Mucosa of descending colon (tissue), 3 donors: ENCODE measurements at regions not wholly inside any gene's neighbourhood (a gene's known extent, or its start where the extent isn't known, plus 50 kb on each side); places are given as distances from the start of the nearest gene placed in this dataset.

ENCODE experiments used
- ATAC-seq: fragments of 200-7000 bp; cut with Tn5 transposase; one replicate; pipeline ENCODE4 v1.9.1; 2020; ENCODE audit warnings: mild to moderate bottlenecking, moderate library complexity
- DNase-seq, 3 donors: peaks; one replicate each; pipeline ENCODE4 v3.0.0-alpha.2; 2020
- H3K36me3 ChIP-seq: fragments of 200-600 bp; one replicate; pipeline ENCODE4 v1.8.0; 2021; ENCODE audit warnings: low read depth, mild to moderate bottlenecking
- H3K4me1 ChIP-seq: fragments of 200-600 bp; one replicate; pipeline ENCODE4 v1.8.0; 2021; ENCODE audit warnings: low read depth, mild to moderate bottlenecking
- H3K4me3 ChIP-seq: fragments of 200-600 bp; one replicate; pipeline ENCODE4 v1.8.0; 2021; ENCODE audit warnings: mild to moderate bottlenecking
- H3K9me3 ChIP-seq: fragments of 200-600 bp; one replicate; pipeline ENCODE4 v1.8.0; 2021; ENCODE audit warnings: mild to moderate bottlenecking
- CTCF ChIP-seq: fragments of 200-600 bp; IDR thresholded peaks from one replicate; pipeline ENCODE4 v1.8.0; 2022; ENCODE audit warnings: antibody characterized with exemption, mild to moderate bottlenecking
- intact Hi-C, 2 donors: fragments of 100-400 bp; cut with DNase I in 1 of 2; cut with micrococcal nuclease in 1 of 2; formaldehyde crosslinking; loops; one replicate each; pipeline versions ENCODE4 v1.11.0 to v1.11.1; 2022; cut with DNase I, micrococcal nuclease
- donor health status: DM: no; HTN: no; CAD: no; lungs with moderate emphysema.
- donor health status: DM: no; HTN: no; CAD: no.
- donor health status: DM: no; HTN: yes; CAD: no.

- no peak for TF ChIP-seq CTCF
- intact Hi-C loops = no loop called here
- ATAC-seq = no peak
- no peaks in the 10 kb centered on the region for H3K36me3 ChIP-seq
- DNase-seq = no peak
- H3K4me1 ChIP-seq = no peaks in the 10 kb centered on the region
- H3K9me3 ChIP-seq = no peaks in the 10 kb centered on the region
- H3K4me3 ChIP-seq = no peak overlapping the region
These were observed 268.6 kb upstream of the DAPK1 start for GRCh38 chr9:87229108-87229507.

GRCh38 chr9:87233431-87233830, 264.2 kb upstream of the DAPK1 start:
- Histone ChIP-seq H3K4me3 (no peak overlapping the region), H3K36me3 (no peaks in the 10 kb centered on the region), H3K4me1 (no peaks in the 10 kb centered on the region), H3K9me3 (no peaks in the 10 kb centered on the region)
- intact Hi-C loops = no loop called here
- no peak for TF ChIP-seq CTCF
- no peak for ATAC-seq
- DNase-seq = no peak

- no peak overlapping the region for H3K4me3 ChIP-seq
- no peak for TF ChIP-seq CTCF
- H3K36me3 ChIP-seq = no peaks in the 10 kb centered on the region
- no peaks in the 10 kb centered on the region for H3K4me1 ChIP-seq
- ATAC-seq (no peak), DNase-seq (no peak)
- H3K9me3 ChIP-seq = no peaks in the 10 kb centered on the region
- intact Hi-C loops = no loop called here
These were observed 263.7 kb upstream of the DAPK1 start for GRCh38 chr9:87233899-87234455.

GRCh38 chr9:87234854-87235253, 262.8 kb upstream of the DAPK1 start:
- intact Hi-C loops = no loop called here
- Histone ChIP-seq H3K4me1 (no peaks in the 10 kb centered on the region), H3K9me3 (no peaks in the 10 kb centered on the region), H3K36me3 (no peaks in the 10 kb centered on the region), H3K4me3 (no peak overlapping the region)
- ATAC-seq (no peak), DNase-seq (no peak)
- TF ChIP-seq CTCF = no peak

GRCh38 chr9:87236546-87236945, 261.1 kb upstream of the DAPK1 start:
- no peaks in the 10 kb centered on the region for H3K4me1 ChIP-seq
- intact Hi-C loops = no loop called here
- no peak for DNase-seq
- no peak overlapping the region for H3K4me3 ChIP-seq
- H3K36me3 ChIP-seq = no peaks in the 10 kb centered on the region
- no peak for TF ChIP-seq CTCF
- no peaks in the 10 kb centered on the region for H3K9me3 ChIP-seq
- no peak for ATAC-seq

GRCh38 chr9:87237336-87237735, 260.3 kb upstream of the DAPK1 start:
- intact Hi-C loops = no loop called here
- H3K36me3 ChIP-seq = no peaks in the 10 kb centered on the region
- DNase-seq (no peak), ATAC-seq (no peak)
- no peak overlapping the region for H3K4me3 ChIP-seq
- no peaks in the 10 kb centered on the region for H3K4me1 ChIP-seq
- no peaks in the 10 kb centered on the region for H3K9me3 ChIP-seq
- no peak for TF ChIP-seq CTCF
